Keratinocyte (primary cell): ENCODE measurements at regions not wholly inside any gene's neighbourhood (a gene's known extent, or its start where the extent isn't known, plus 50 kb on each side); places are given as distances from the start of the nearest gene placed in this dataset.

ENCODE experiments used
- CTCF ChIP-seq, 3 experiments: IDR thresholded peaks in 1 of 3; conservative IDR thresholded peaks in 1 of 3; optimal IDR thresholded peaks in 1 of 3; 2 replicates in 2 of 3; 3 replicates in 1 of 3; pipeline versions ENCODE3 to v1.5.1; 2011; ENCODE audit warnings: low read length in 3 of 3, mild to moderate bottlenecking in 3 of 3, moderate library complexity in 2 of 3, control low read depth in 1 of 3, inconsistent platforms in 1 of 3; ENCODE audit not compliant: insufficient read depth in 2 of 3; ENCODE audit errors: extremely low read depth in 1 of 3
- EZH2 ChIP-seq: IDR thresholded peaks from one replicate; pipeline ENCODE4 v1.6.1; 2012; ENCODE audit warnings: inconsistent platforms, mild to moderate bottlenecking, low read length, moderate library complexity

- no peak for TF ChIP-seq EZH2
- no peak for TF ChIP-seq CTCF (optimal IDR thresholded peaks at IDR 0.05 in 1 of 3, IDR thresholded peaks at IDR 0.05 in 1 of 3, conservative IDR thresholded peaks at IDR 0.05 in 1 of 3; ENCODE audit: extremely low read depth in 1 of 3, insufficient read depth in 2 of 3, low read length in 3 of 3)
These were observed 540.0 kb upstream of the GRAMD2B start for GRCh38 chr5:125883223-125883622.
